ENCODE measurements at regions not wholly inside any gene's neighbourhood (a gene's known extent, or its start where the extent isn't known, plus 50 kb on each side); places are given as distances from the start of the nearest gene placed in this dataset.

GRCh38 chr2:35783723-35784122 is 571.9 kb upstream of the CRIM1 start:
- Histone ChIP-seq H3K36me3 (ENCODE audit: low read depth) (no peaks in the 10 kb centered on the region), H3K9me3 (ENCODE audit: insufficient read depth, low read depth) (no peaks in the 10 kb centered on the region), H3K4me2 (no peak overlapping the region), H3K79me2 (ENCODE audit: low read depth) (no peaks in the 10 kb centered on the region), H2AFZ (no peak overlapping the region), H3K27ac (no peak overlapping the region), H3K4me1 (replicated peaks; ENCODE audit: insufficient read depth) (no peaks in the 10 kb centered on the region), H3K27me3 (ENCODE audit: insufficient read depth, low read depth) (no peaks in the 10 kb centered on the region), H3K4me3 (no peak overlapping the region), H3F3A (ENCODE audit: insufficient read depth, low read depth) (no peaks in the 10 kb centered on the region), H4K20me1 (ENCODE audit: insufficient read depth) (no peaks in the 10 kb centered on the region), H3K9me2 (ENCODE audit: insufficient read depth) (no peaks in the 10 kb centered on the region)
- POLR2A ChIA-PET (ENCODE audit: unreplicated experiment) = no interaction called here
- CTCF ChIA-PET = no interaction called here
- no TSS peak for BruUV-seq (replicated peaks)
- TF ChIP-seq, protein P1, sequence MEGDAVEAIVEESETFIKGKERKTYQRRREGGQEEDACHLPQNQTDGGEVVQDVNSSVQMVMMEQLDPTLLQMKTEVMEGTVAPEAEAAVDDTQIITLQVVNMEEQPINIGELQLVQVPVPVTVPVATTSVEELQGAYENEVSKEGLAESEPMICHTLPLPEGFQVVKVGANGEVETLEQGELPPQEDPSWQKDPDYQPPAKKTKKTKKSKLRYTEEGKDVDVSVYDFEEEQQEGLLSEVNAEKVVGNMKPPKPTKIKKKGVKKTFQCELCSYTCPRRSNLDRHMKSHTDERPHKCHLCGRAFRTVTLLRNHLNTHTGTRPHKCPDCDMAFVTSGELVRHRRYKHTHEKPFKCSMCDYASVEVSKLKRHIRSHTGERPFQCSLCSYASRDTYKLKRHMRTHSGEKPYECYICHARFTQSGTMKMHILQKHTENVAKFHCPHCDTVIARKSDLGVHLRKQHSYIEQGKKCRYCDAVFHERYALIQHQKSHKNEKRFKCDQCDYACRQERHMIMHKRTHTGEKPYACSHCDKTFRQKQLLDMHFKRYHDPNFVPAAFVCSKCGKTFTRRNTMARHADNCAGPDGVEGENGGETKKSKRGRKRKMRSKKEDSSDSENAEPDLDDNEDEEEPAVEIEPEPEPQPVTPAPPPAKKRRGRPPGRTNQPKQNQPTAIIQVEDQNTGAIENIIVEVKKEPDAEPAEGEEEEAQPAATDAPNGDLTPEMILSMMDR (conservative IDR thresholded peaks at IDR 0.05) = no peak
- TF ChIP-seq EZH2 (IDR thresholded peaks at IDR 0.05; ENCODE audit: low read depth) = no peak
- DNase-seq = peak; percentile 20 to 68
- intact Hi-C loops (cut with micrococcal nuclease; ENCODE audit: unreplicated experiment) = no loop called here

DNA sequence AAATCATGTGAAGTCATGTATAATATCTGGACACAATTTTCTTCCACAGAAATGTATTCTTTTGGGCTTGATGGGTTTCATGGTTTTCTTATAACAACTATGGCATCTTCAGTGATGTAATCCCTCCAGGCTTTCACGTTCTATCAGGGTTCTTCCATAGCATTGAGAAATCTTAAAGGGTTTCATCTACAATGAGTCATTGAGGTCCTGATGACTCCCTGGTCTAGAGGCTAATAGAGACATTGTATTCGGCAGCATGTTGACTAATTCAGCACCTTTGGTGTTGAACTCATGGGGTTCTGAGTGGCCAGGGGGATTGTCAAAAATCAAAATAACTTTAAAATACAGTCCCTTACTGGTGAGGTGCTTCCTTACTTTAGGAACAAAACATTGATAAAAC is 614.0 kb upstream of the CRIM1 start:
- Histone ChIP-seq H3K27me3 (ENCODE audit: insufficient read depth, low read depth) (no peaks in the 10 kb centered on the region), H3K4me1 (replicated peaks; ENCODE audit: insufficient read depth) (no peaks in the 10 kb centered on the region), H4K20me1 (ENCODE audit: insufficient read depth) (no peaks in the 10 kb centered on the region), H3K4me2 (no peak overlapping the region), H3K9me2 (ENCODE audit: insufficient read depth) (no peaks in the 10 kb centered on the region), H3K36me3 (ENCODE audit: low read depth) (no peaks in the 10 kb centered on the region), H3K27ac (no peak overlapping the region), H3K79me2 (ENCODE audit: low read depth) (no peaks in the 10 kb centered on the region), H3F3A (ENCODE audit: insufficient read depth, low read depth) (no peaks in the 10 kb centered on the region), H3K4me3 (no peak overlapping the region), H3K9me3 (ENCODE audit: insufficient read depth, low read depth) (no peaks in the 10 kb centered on the region), H2AFZ (no peak overlapping the region)
- DNase-seq = no peak
- TF ChIP-seq, protein P1 (conservative IDR thresholded peaks at IDR 0.05) = no peak
- POLR2A ChIA-PET (ENCODE audit: unreplicated experiment) = no interaction called here
- intact Hi-C loops (cut with micrococcal nuclease; ENCODE audit: unreplicated experiment) = no loop called here
- BruUV-seq (replicated peaks) = no TSS peak
- CTCF ChIA-PET = no interaction called here

DNA sequence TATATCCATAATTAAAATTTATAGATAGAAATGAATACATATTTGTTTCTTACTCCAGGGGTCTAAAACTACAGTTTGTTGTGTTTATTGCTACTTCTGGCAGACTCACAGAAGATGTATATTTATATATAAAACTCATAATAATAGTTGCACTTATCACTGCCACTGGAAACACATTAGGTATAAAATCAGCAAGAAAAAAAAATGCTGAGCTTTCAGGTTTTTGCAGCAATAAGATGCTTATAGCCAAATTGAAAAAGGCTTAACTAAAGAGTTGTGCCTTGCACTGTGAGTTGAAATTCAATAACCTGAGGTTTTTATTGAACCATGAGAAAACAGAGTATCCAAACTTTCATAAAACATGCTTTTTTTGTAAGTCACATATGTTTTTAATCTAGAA is 623.9 kb upstream of the CRIM1 start:
- CTCF ChIA-PET = no interaction called here
- no peaks in the 10 kb centered on the region for H3K36me3 ChIP-seq (ENCODE audit: low read depth)
- H3K4me3 ChIP-seq = no peak overlapping the region
- H3K9me2 ChIP-seq (ENCODE audit: insufficient read depth) = no peaks in the 10 kb centered on the region
- no peaks in the 10 kb centered on the region for H3K4me1 ChIP-seq (replicated peaks; ENCODE audit: insufficient read depth)
- TF ChIP-seq, protein P1 (conservative IDR thresholded peaks at IDR 0.05) = no peak
- no peak for TF ChIP-seq EZH2 (IDR thresholded peaks at IDR 0.05; ENCODE audit: low read depth)
- H3K27me3 ChIP-seq (ENCODE audit: insufficient read depth, low read depth) = no peaks in the 10 kb centered on the region
- no TSS peak for BruUV-seq (replicated peaks)
- DNase-seq = no peak
- no peaks in the 10 kb centered on the region for H3K9me3 ChIP-seq (ENCODE audit: insufficient read depth, low read depth)
- no peak overlapping the region for H3K27ac ChIP-seq
- no peak overlapping the region for H2AFZ ChIP-seq
- intact Hi-C loops (cut with micrococcal nuclease; ENCODE audit: unreplicated experiment) = no loop called here
- no peaks in the 10 kb centered on the region for H3F3A ChIP-seq (ENCODE audit: insufficient read depth, low read depth)
- POLR2A ChIA-PET (ENCODE audit: unreplicated experiment) = no interaction called here
- no peak overlapping the region for H3K4me2 ChIP-seq
- H4K20me1 ChIP-seq (ENCODE audit: insufficient read depth) = no peaks in the 10 kb centered on the region; the same call in 1 of the 2 replicates
- H3K79me2 ChIP-seq (ENCODE audit: low read depth) = no peaks in the 10 kb centered on the region

All from PC-9 (cell line).